IPS-15b (cell line): ENCODE measurements at regions not wholly inside any gene's neighbourhood (a gene's known extent, or its start where the extent isn't known, plus 50 kb on each side); places are given as distances from the start of the nearest gene placed in this dataset.
"Not testable (repeated sequence)": the region's sequence is repeated elsewhere in the genome, so short reads cannot be mapped to it uniquely, and the experiment has no call there.

ENCODE experiments used
- H3K27me3 ChIP-seq: one replicate; pipeline ENCODE4 v1.6.1; 2013; ENCODE audit warnings: low read length; ENCODE audit not compliant: control insufficient read depth, insufficient read depth
- H3K36me3 ChIP-seq: one replicate; pipeline ENCODE4 v1.6.1; 2013; ENCODE audit warnings: low read length; ENCODE audit not compliant: control insufficient read depth, insufficient read depth
- H3K4me1 ChIP-seq: one replicate; pipeline ENCODE4 v1.6.1; 2013; ENCODE audit warnings: mild to moderate bottlenecking, low read length; ENCODE audit not compliant: control insufficient read depth, insufficient read depth
- H3K4me3 ChIP-seq: one replicate; pipeline ENCODE4 v1.5.1; 2013; ENCODE audit warnings: low read depth, low read length
- H3K9ac ChIP-seq: one replicate; pipeline ENCODE4 v1.6.1; 2013; ENCODE audit warnings: low read depth, mild to moderate bottlenecking, low read length
- H3K9me3 ChIP-seq: one replicate; pipeline ENCODE4 v1.6.1; 2013; ENCODE audit warnings: mild to moderate bottlenecking, low read length; ENCODE audit not compliant: control insufficient read depth, insufficient read depth

GRCh38 chr12:105485921-105486320, 155.4 kb downstream of the C12orf75 start:
- H3K27me3 ChIP-seq = no peaks in the 10 kb centered on the region
- H3K9me3 ChIP-seq = no peaks in the 10 kb centered on the region
- H3K4me3 ChIP-seq = no peak overlapping the region
- no peak overlapping the region for H3K9ac ChIP-seq
- no peaks in the 10 kb centered on the region for H3K4me1 ChIP-seq
- H3K36me3 ChIP-seq = no peaks in the 10 kb centered on the region

- Histone ChIP-seq H3K27me3 (no peaks in the 10 kb centered on the region), H3K9me3 (no peaks in the 10 kb centered on the region), H3K36me3 (no peaks in the 10 kb centered on the region), H3K9ac (no peak overlapping the region), H3K4me1 (no peaks in the 10 kb centered on the region), H3K4me3 (no peak overlapping the region)
These were observed 157.5 kb downstream of the C12orf75 start for GRCh38 chr12:105487963-105488362.

GRCh38 chr12:105492591-105493545, 162.4 kb downstream of the C12orf75 start:
- H3K36me3 ChIP-seq = no peaks in the 10 kb centered on the region
- H3K27me3 ChIP-seq = no peaks in the 10 kb centered on the region
- H3K4me3 ChIP-seq = no peak overlapping the region
- H3K9ac ChIP-seq = no peak overlapping the region
- H3K4me1 ChIP-seq = no peaks in the 10 kb centered on the region
- H3K9me3 ChIP-seq = peaks cover 4% of the 10 kb centered on the region

- H3K9ac ChIP-seq = no peak overlapping the region
- H3K27me3 ChIP-seq = no peaks in the 10 kb centered on the region
- no peaks in the 10 kb centered on the region for H3K36me3 ChIP-seq
- no peaks in the 10 kb centered on the region for H3K4me1 ChIP-seq
- H3K4me3 ChIP-seq = no peak overlapping the region
- peaks cover 4% of the 10 kb centered on the region for H3K9me3 ChIP-seq
These were observed 168.7 kb downstream of the C12orf75 start for GRCh38 chr12:105499205-105499604.

- not testable (repeated sequence) for H3K4me3 ChIP-seq, H3K4me1 ChIP-seq, H3K36me3 ChIP-seq, H3K27me3 ChIP-seq, H3K9me3 ChIP-seq, H3K9ac ChIP-seq
These were observed 170.2 kb downstream of the C12orf75 start for GRCh38 chr12:105500676-105501075.

- Histone ChIP-seq H3K9ac (no peak overlapping the region), H3K4me1 (no peaks in the 10 kb centered on the region)
These were observed 172.0 kb downstream of the C12orf75 start for GRCh38 chr12:105502426-105502930.

GRCh38 chr12:105503619-105504018, 173.1 kb downstream of the C12orf75 start:
- no peak overlapping the region for H3K4me3 ChIP-seq
- H3K9me3 ChIP-seq = no peaks in the 10 kb centered on the region
- no peaks in the 10 kb centered on the region for H3K4me1 ChIP-seq
- no peak overlapping the region for H3K9ac ChIP-seq
- no peaks in the 10 kb centered on the region for H3K36me3 ChIP-seq
- H3K27me3 ChIP-seq = no peaks in the 10 kb centered on the region

More at GRCh38 chr12:105502426-105502930, 172.0 kb downstream of the C12orf75 start:
- H3K36me3 ChIP-seq = no peaks in the 10 kb centered on the region
- no peaks in the 10 kb centered on the region for H3K9me3 ChIP-seq
- H3K4me3 ChIP-seq = no peak overlapping the region
- no peaks in the 10 kb centered on the region for H3K27me3 ChIP-seq

GRCh38 chr12:105504286-105504685, 173.8 kb downstream of the C12orf75 start:
- no peak overlapping the region for H3K4me3 ChIP-seq
- no peaks in the 10 kb centered on the region for H3K9me3 ChIP-seq
- H3K27me3 ChIP-seq = no peaks in the 10 kb centered on the region
- no peak overlapping the region for H3K9ac ChIP-seq
- no peaks in the 10 kb centered on the region for H3K36me3 ChIP-seq
- H3K4me1 ChIP-seq = no peaks in the 10 kb centered on the region

- Histone ChIP-seq H3K4me3 (no peak overlapping the region), H3K4me1 (no peaks in the 10 kb centered on the region), H3K9me3 (no peaks in the 10 kb centered on the region), H3K27me3 (no peaks in the 10 kb centered on the region), H3K9ac (no peak overlapping the region), H3K36me3 (no peaks in the 10 kb centered on the region)
These were observed 176.3 kb downstream of the C12orf75 start for GRCh38 chr12:105506678-105507310.

- Histone ChIP-seq H3K9ac (no peak overlapping the region), H3K4me3 (no peak overlapping the region), H3K36me3 (no peaks in the 10 kb centered on the region), H3K9me3 (no peaks in the 10 kb centered on the region), H3K27me3 (no peaks in the 10 kb centered on the region), H3K4me1 (no peaks in the 10 kb centered on the region)
These were observed 177.0 kb downstream of the C12orf75 start for GRCh38 chr12:105507311-105508038.

- Histone ChIP-seq H3K4me1 (no peaks in the 10 kb centered on the region), H3K36me3 (no peaks in the 10 kb centered on the region), H3K9ac (no peak overlapping the region), H3K9me3 (no peaks in the 10 kb centered on the region), H3K27me3 (no peaks in the 10 kb centered on the region), H3K4me3 (no peak overlapping the region)
These were observed 177.6 kb downstream of the C12orf75 start for GRCh38 chr12:105508096-105508495.
